PC-3 (cell line): ENCODE measurements at regions not wholly inside any gene's neighbourhood (a gene's known extent, or its start where the extent isn't known, plus 50 kb on each side); places are given as distances from the start of the nearest gene placed in this dataset.

Source experiments
- EZH2 ChIP-seq: fragments of 300-600 bp; sonication (generic); IDR thresholded peaks from one replicate; pipeline ENCODE4 v1.6.1; 2017; ENCODE audit warnings: antibody characterized with exemption, mild to moderate bottlenecking, low read length; ENCODE audit not compliant: unreplicated experiment
- TF ChIP-seq, protein P1 (sequence below): fragments of 300-600 bp; sonication (generic); conservative IDR thresholded peaks from 2 replicates; pipeline ENCODE4 v1.5.1; 2017; ENCODE audit warnings: antibody characterized with exemption, low read depth, mild to moderate bottlenecking, low read length

DNA sequence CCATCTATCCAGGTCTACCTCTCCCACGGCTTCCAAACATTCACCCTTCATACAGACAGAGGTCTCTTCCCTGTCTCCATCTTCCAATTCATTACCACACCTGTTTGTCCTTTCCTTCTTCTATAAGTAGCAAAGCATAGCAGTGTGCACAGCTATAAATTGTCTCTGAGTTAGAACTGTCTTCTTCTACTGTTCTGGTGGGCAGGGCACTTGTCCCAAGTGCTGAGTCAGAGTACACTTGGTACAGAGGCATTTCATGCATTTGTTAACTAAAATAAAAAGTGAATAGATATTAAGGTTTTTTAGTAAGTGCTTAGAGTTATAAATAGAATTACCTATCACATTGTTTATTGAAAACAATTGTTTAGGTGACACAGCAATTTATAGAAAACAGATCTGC lies 150.1 kb upstream of the CCDC54 start:
- TF ChIP-seq, protein P1, sequence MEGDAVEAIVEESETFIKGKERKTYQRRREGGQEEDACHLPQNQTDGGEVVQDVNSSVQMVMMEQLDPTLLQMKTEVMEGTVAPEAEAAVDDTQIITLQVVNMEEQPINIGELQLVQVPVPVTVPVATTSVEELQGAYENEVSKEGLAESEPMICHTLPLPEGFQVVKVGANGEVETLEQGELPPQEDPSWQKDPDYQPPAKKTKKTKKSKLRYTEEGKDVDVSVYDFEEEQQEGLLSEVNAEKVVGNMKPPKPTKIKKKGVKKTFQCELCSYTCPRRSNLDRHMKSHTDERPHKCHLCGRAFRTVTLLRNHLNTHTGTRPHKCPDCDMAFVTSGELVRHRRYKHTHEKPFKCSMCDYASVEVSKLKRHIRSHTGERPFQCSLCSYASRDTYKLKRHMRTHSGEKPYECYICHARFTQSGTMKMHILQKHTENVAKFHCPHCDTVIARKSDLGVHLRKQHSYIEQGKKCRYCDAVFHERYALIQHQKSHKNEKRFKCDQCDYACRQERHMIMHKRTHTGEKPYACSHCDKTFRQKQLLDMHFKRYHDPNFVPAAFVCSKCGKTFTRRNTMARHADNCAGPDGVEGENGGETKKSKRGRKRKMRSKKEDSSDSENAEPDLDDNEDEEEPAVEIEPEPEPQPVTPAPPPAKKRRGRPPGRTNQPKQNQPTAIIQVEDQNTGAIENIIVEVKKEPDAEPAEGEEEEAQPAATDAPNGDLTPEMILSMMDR, result no peak
- TF ChIP-seq EZH2, result no peak
